Fibroblast of lung (primary cell): ENCODE measurements at regions not wholly inside any gene's neighbourhood (a gene's known extent, or its start where the extent isn't known, plus 50 kb on each side); places are given as distances from the start of the nearest gene placed in this dataset.
"Not testable (repeated sequence)": the region's sequence is repeated elsewhere in the genome, so short reads cannot be mapped to it uniquely, and the experiment has no call there.

ENCODE experiments used
- DNase-seq, 2 donors: peaks; one replicate each; pipeline versions ENCODE4 v3.0.0 to v3.0.0-alpha.2; 2010; ENCODE audit warnings: low read depth in 2 of 2
- H2AFZ ChIP-seq: 2 replicates; pipeline ENCODE4 v1.5.1; 2012; ENCODE audit warnings: low read length, control low read depth, inconsistent platforms
- H3K27ac ChIP-seq: 2 replicates; pipeline ENCODE4 v1.5.1; 2011; ENCODE audit warnings: low read length, control low read depth; ENCODE audit not compliant: insufficient read depth
- H3K27me3 ChIP-seq: 2 replicates; pipeline ENCODE4 v1.5.1; 2011; ENCODE audit warnings: mild to moderate bottlenecking, low read length; ENCODE audit not compliant: control insufficient read depth, insufficient read depth
- H3K36me3 ChIP-seq: 2 replicates; pipeline ENCODE4 v1.5.1; 2011; ENCODE audit warnings: low read length; ENCODE audit not compliant: control insufficient read depth, insufficient read depth
- H3K4me1 ChIP-seq: 2 replicates; pipeline ENCODE4 v1.5.1; 2011; ENCODE audit warnings: low read length; ENCODE audit not compliant: control insufficient read depth, insufficient read depth; ENCODE audit errors: extremely low read depth
- H3K4me2 ChIP-seq: 2 replicates; pipeline ENCODE4 v1.5.1; 2011; ENCODE audit warnings: low read length, control low read depth; ENCODE audit not compliant: insufficient read depth; ENCODE audit errors: extremely low read depth
- H3K4me3 ChIP-seq, 4 experiments: fragments of 200-600 bp in 1 of 4; sonication (generic) in 1 of 4; replicated peaks in 1 of 4; 2 replicates each; pipeline ENCODE4 v1.5.1; 2011 to 2016; ENCODE audit warnings: low read length in 4 of 4, low read depth in 3 of 4, mild to moderate bottlenecking in 3 of 4, control low read depth in 2 of 4, inconsistent platforms in 1 of 4, mixed read lengths in 1 of 4; ENCODE audit not compliant: insufficient read depth in 1 of 4; ENCODE audit errors: control extremely low read depth in 1 of 4
- H3K79me2 ChIP-seq: 2 replicates; pipeline ENCODE4 v1.5.1; 2012; ENCODE audit warnings: mild to moderate bottlenecking, low read length, inconsistent platforms; ENCODE audit not compliant: control insufficient read depth, insufficient read depth
- H3K9ac ChIP-seq: 2 replicates; pipeline ENCODE4 v1.5.1; 2011; ENCODE audit warnings: mild to moderate bottlenecking, low read length, control low read depth; ENCODE audit not compliant: insufficient read depth
- H3K9me3 ChIP-seq: 2 replicates; pipeline ENCODE4 v1.5.1; 2012; ENCODE audit warnings: low read depth, low read length; ENCODE audit not compliant: control insufficient read depth, insufficient read depth
- H4K20me1 ChIP-seq: 2 replicates; pipeline ENCODE4 v1.5.1; 2011; ENCODE audit warnings: low read length; ENCODE audit not compliant: control insufficient read depth, insufficient read depth; ENCODE audit errors: extremely low read depth
- EZH2 ChIP-seq: IDR thresholded peaks from 2 replicates; pipeline ENCODE4 v1.5.1; 2012; ENCODE audit warnings: low read length, control low read depth, mild to moderate bottlenecking; ENCODE audit errors: missing control alignments
- TF ChIP-seq, protein P1 (sequence below), 2 donors: IDR thresholded peaks in 1 of 2; conservative IDR thresholded peaks in 1 of 2; 1 replicate in 1 of 2; 2 replicates in 1 of 2; pipeline ENCODE4 v1.5.1; 2011 to 2012; ENCODE audit warnings: low read length in 2 of 2, control low read depth in 1 of 2, inconsistent platforms in 1 of 2, low read depth in 1 of 2, mild to moderate bottlenecking in 1 of 2

DNA sequence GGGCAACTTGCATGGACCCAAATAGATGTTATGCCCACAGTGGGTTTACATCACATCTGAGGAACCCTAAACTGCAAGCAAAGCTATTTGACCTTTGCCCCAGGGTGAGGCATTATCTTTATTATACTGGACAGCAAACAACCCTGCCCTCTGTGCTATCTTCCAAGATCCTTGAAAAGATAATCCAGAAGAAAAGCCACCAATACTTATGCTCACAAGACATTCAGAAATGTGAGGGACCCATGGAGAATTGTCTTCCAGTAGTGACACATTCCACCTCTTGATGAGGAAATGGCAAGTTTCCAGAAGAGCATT lies 53.0 kb upstream of the NDUFV2 start:
- Histone ChIP-seq H3K36me3 (no peaks in the 10 kb centered on the region), H3K4me2 (no peak overlapping the region), H2AFZ (no peak overlapping the region), H3K9me3 (no peaks in the 10 kb centered on the region), H3K27me3 (no peaks in the 10 kb centered on the region), H3K9ac (no peak overlapping the region), H4K20me1 (no peaks in the 10 kb centered on the region), H3K4me3 (no peak overlapping the region), H3K4me1 (no peaks in the 10 kb centered on the region), H3K79me2 (no peaks in the 10 kb centered on the region), H3K27ac (no peak overlapping the region)
- no peak for DNase-seq
- no peak for TF ChIP-seq EZH2
- TF ChIP-seq, protein P1, sequence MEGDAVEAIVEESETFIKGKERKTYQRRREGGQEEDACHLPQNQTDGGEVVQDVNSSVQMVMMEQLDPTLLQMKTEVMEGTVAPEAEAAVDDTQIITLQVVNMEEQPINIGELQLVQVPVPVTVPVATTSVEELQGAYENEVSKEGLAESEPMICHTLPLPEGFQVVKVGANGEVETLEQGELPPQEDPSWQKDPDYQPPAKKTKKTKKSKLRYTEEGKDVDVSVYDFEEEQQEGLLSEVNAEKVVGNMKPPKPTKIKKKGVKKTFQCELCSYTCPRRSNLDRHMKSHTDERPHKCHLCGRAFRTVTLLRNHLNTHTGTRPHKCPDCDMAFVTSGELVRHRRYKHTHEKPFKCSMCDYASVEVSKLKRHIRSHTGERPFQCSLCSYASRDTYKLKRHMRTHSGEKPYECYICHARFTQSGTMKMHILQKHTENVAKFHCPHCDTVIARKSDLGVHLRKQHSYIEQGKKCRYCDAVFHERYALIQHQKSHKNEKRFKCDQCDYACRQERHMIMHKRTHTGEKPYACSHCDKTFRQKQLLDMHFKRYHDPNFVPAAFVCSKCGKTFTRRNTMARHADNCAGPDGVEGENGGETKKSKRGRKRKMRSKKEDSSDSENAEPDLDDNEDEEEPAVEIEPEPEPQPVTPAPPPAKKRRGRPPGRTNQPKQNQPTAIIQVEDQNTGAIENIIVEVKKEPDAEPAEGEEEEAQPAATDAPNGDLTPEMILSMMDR (conservative IDR thresholded peaks at IDR 0.05 in 1 of 2, IDR thresholded peaks at IDR 0.05 in 1 of 2; ENCODE audit: low read depth in 1 of 2, low read length in 2 of 2): no peak

DNA sequence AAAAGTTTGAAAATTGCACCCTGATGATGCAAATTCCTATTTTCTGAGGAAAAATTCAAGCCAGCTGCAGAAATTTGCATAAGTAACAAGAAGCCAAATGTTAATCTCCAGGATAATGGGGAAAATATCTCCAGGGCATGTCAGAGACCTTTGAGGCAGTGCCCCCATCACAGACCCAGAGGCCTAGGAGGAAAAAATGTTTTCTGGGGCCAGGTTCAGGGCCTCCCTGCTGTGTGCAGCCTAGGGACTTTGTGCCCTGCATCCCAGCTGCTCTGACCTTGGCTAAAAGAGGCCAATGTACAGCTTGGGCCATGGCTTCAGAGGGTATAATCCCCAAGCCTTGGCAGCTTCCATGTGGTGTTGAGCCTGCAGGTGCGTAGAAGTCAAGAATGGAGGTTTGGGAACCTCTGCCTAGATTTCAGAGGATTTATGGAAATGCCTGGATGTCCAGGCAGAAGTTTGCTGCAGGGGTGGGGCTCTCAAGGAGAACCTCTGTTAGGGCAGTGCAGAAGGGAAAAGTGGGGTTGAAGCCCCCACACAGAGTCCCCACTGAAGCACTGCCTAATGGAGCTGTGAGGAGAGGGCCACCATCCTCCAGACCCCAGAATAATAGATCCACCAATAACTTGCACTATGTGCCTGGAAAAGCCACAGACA lies 51.7 kb upstream of the NDUFV2 start:
- not testable (repeated sequence) for H3K4me2 ChIP-seq, H3K9ac ChIP-seq, H3K9me3 ChIP-seq, H3K36me3 ChIP-seq, H3K4me3 ChIP-seq, H3K27me3 ChIP-seq, H4K20me1 ChIP-seq, H3K4me1 ChIP-seq, H3K27ac ChIP-seq, H3K79me2 ChIP-seq, H2AFZ ChIP-seq, DNase-seq
